SIG-M5 treated with dmso at 0.1 percent for 504 hours (cell line): ENCODE measurements at regions not wholly inside any gene's neighbourhood (a gene's known extent, or its start where the extent isn't known, plus 50 kb on each side); places are given as distances from the start of the nearest gene placed in this dataset.

Source experiments
- DNase-seq: peaks from one replicate; lab custom pipeline; 2025; ENCODE audit not compliant: unreplicated experiment; lab: John Stamatoyannopoulos, UW

GRCh38 chr2:198825534-198825933 lies 632.2 kb downstream of the SATB2 start:
- DNase-seq = no peak

- DNase-seq = no peak
Measured at GRCh38 chr2:198817536-198817935, 640.2 kb downstream of the SATB2 start.

DNA sequence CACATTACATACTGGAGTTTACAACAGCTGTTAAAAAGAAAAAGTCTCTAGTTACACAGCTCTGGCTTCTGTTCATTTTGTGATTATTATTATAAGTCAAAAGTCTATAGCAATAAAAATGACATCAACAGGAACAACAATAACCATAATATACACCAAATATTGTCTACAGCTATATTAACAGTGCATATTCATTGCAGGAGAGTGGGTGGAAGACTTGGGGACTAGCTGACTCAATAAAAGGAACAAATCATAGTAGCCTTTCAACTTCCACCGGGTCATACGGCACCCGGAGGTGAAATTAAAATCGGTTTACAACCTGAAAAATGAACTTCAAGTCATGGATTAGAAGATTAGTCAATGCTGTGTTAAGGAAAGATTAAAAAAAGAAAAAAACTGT lies 642.1 kb downstream of the SATB2 start:
- DNase-seq = no peak

GRCh38 chr2:198811198-198811597 lies 646.5 kb downstream of the SATB2 start:
- no peak for DNase-seq

DNA sequence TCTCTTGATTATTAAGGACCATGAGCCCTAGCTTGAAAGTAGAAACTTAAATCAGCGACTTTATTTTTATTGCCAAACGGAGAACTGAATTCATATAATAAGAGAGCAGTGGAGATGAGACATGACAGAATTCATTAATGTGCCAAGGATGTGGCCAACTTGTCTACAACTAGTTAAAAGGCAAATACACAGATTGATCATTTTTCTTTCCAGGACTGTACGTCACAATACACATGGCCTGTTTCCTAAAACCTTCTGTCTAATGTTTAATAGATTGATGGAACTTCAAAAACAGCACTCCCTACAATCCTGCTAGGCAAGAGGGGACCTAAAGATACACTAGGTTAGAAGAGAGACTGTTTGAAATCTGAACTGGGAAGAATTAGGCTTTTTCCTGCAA lies 647.8 kb downstream of the SATB2 start:
- no peak for DNase-seq

GRCh38 chr2:198807131-198807530 lies 650.6 kb downstream of the SATB2 start:
- DNase-seq = no peak

DNA sequence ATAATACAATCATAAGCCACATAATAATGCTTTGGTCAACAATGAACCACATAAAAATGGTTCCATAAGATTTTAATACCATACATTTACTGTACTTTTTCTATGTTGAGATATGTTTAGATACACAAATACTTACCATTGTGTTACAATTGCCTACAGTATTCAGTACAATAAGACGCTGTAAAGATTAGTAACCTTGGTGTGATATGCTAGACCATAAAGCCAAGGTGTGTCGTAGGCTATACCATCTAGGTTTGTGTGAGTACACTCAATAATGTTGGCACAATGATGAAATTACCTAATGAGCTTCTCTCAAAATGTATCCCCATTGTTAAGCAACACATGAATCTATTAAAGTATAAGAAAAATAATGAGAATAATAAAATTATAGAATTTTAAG lies 662.3 kb downstream of the SATB2 start:
- no peak for DNase-seq

DNA sequence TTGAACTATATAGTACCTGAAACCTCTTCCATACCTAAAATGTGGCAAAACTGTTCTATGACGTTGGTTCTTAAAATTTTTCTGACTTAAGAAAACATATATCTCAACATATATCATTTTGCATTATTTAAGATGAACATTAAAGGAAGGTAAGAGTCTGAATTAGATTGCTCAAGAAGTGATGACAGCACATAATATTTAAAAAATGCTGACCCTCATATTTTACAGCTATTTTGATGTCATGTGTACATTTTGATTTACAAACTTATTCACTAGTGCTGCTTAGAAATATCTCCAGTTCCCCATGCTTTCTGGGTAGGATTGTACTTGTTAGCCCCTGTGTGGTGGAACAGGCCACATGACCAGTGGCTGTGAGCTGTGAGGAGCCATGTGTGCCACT lies 666.1 kb downstream of the SATB2 start:
- DNase-seq = no peak

DNA sequence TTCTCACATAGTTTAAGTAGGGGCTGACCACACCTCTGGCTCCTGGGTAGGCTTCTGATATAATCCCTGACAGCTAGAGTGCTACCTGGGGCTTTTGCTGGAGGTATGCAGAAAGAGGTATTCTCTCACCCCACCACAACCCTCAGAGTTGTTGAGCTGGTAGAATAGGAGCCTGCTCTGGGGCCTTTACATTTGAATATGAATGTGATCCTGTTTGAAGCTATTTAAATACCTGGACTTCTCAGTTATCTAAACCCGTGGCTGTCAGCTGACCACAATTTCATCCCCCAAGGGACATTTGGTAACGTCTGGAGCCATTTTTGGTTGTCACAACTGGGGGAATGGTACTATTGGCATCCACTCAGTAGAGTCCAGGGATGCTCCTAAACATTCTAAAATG lies 669.1 kb downstream of the SATB2 start:
- no peak for DNase-seq

DNA sequence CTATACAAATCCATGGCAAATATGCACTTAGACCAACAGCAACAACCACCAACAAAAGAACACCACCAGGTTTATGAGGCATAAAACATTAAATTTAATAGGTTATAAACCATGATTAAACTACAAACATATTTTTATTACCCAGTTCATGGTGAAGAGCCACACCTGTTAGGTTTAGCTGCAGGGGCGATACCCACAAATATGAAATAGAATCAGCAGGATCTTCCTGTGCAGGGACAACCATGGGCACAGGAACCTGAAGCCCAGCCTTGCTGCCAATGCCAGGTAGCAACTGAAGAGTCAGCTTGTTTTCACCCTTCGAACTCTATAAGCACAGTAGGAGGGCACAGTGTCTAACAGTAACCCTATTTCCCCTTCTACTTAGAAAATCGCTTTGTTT lies 675.0 kb downstream of the SATB2 start:
- no peak for DNase-seq

DNA sequence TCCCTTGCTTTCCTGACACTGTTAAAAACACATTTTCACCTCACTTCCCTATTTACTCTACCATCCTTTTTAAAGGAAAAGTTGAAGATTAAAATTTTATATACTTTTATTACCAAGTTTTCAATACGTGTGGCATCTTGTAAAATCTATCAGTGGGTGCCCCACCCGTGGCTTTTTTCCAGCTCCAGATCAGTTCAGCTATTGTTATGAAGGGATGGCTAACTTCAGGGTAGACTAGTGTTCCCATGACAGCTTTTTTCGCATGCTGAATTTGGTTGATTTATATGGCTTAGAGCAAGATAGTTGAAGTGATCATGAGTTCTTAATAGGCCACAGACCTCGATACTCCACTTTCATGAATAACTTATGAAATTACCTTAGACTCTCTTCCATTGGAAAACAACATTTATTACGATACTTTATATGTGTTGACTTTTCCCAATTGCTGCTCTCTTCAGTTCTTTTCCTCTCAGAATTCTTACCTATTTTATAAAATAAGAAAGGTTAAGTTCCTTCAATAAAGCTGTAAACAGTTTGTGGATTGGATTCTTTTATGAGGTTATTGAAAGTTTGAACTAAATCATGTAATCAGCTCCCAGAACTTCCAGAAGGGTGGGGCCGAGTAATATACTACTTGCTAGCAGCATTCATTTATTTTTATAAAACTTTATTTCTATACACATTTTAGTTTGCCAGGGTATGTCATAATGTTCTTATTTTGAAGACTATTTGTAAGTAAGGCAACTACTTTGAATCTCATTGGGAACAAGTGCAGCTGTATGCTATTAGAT lies 680.9 kb downstream of the SATB2 start:
- DNase-seq = no peak

- DNase-seq = no peak
Measured at GRCh38 chr2:198775737-198776136, 682.0 kb downstream of the SATB2 start.

DNA sequence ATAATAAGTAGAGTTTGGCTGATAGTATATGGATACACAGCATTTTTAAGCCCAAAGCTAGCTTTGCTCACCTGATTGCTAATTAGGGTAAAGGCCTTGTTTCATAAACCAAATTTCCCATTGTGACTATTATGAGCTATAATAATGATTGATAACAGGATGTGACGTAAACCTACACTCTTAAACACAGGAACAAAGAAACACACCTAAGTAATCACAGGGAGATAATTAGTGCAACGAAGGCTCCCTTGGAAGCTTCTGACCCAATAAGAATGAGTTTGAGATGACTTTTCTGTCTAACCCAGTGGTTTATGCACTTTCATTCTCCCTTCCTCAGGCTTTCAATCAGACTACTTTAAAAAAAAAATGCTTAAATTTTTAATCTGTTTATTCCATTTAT lies 683.2 kb downstream of the SATB2 start:
- no peak for DNase-seq

DNA sequence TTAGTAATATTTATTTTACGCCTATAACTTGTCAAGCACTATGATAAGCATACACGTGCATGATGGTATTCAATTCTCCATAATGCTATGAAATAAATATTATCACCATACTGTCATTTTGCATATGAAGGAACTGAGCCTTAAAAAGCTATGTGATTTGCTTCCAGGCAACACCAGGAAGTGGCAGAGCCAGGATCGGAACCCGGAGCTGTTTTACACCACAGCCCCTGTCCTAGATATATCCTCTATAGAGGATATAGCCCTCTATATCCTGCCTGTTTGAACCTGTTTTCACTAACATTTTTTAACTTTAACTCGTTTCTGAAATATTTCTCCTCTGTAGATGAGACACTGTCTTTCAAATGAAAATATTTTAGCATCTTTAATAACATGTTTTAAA lies 690.0 kb downstream of the SATB2 start:
- DNase-seq = no peak

- no peak for DNase-seq
Measured at GRCh38 chr2:198763793-198764192, 693.9 kb downstream of the SATB2 start.

GRCh38 chr2:198762441-198762840 lies 695.3 kb downstream of the SATB2 start:
- no peak for DNase-seq

DNA sequence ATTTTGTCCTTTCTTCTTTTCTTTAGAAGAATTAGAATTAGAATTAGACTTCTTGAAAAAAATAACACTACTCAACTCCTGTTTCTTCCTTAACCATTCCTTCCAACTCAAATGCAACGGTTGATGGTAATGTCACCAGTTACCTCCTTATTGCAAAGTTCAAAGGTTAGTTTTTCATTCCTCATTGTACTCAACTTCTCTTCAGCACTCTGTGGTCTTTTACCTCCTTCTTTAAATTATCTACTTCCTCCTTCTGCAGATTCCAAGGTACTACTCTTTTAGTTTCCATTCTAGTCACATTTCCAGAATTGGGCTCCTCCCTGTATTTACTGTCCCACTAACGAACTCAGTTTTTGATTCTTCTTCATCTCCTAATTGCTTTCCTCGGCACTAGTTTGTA lies 700.7 kb downstream of the SATB2 start:
- peak; percentile 1 for DNase-seq

DNA sequence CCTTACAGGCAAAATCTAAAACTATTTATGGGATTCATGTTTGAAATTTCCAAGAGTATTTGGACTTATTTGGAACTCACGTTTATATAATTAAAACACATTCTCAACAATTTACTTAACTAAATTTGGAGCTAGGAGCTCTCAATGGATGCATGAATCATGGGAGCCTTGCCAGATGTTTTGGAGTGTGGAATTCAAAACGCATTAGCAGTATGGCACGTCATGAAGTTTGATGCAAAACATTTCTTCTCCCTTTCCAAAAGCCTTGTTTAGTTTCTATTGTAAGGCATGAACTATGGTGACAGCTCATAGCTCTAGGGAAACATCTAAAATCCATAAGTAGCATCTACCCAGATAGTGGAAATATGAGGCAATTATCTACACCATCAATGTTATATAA lies 701.6 kb downstream of the SATB2 start:
- DNase-seq = no peak

- DNase-seq = no peak
Measured at GRCh38 chr2:198753101-198753500, 704.6 kb downstream of the SATB2 start.

- no peak for DNase-seq
Measured at GRCh38 chr2:198749364-198749763, 708.4 kb downstream of the SATB2 start.

GRCh38 chr2:198731842-198732399 lies 725.8 kb downstream of the SATB2 start:
- no peak for DNase-seq

DNA sequence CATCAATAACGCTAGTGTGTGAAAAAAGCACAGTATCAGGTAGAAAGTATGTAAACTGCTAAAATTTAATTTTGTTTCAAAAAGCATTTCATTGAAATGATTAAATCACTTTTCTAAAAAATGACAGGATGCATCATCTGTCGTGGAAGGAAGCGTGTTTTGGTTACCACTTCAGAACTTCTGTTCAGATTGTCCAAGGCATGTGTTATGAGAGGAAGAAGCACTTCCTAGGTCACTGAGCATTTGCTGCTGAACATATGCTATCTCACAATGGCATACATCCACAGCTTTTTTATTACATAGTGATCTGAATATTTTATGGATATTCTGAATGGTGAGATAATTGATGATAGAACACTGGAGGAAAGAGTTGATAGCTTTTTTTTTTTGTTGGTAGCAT lies 737.5 kb downstream of the SATB2 start:
- no peak for DNase-seq

GRCh38 chr2:198717451-198717850 lies 740.3 kb downstream of the SATB2 start:
- no peak for DNase-seq
